Progenitor cell of endocrine pancreas (in vitro differentiated cells): ENCODE measurements at regions not wholly inside any gene's neighbourhood (a gene's known extent, or its start where the extent isn't known, plus 50 kb on each side); places are given as distances from the start of the nearest gene placed in this dataset.

Experiments
- DNase-seq: peaks from one replicate; pipeline ENCODE4 v3.0.0; 2021; ENCODE audit warnings: low spot score; ENCODE audit not compliant: unreplicated experiment
- H3K27ac Mint-ChIP-seq: 2 replicates; pipeline ENCODE4 v1.8.0; 2021; ENCODE audit warnings: mild to moderate bottlenecking, moderate library complexity, mixed read lengths
- H3K27me3 Mint-ChIP-seq: 2 replicates; pipeline ENCODE4 v1.8.0; 2021; ENCODE audit warnings: mixed read lengths
- H3K36me3 Mint-ChIP-seq: 2 replicates; pipeline ENCODE4 v1.8.0; 2022; ENCODE audit warnings: mixed read lengths; ENCODE audit not compliant: insufficient read depth
- H3K4me1 Mint-ChIP-seq: 2 replicates; pipeline ENCODE4 v1.8.0; 2021; ENCODE audit warnings: low read depth, mixed read lengths
- H3K4me3 Mint-ChIP-seq: 2 replicates; pipeline ENCODE4 v1.8.0; 2021; ENCODE audit warnings: low read depth, mild to moderate bottlenecking, moderate library complexity, mixed read lengths
- H3K9me3 Mint-ChIP-seq: 2 replicates; pipeline ENCODE4 v1.8.0; 2021; ENCODE audit warnings: low read depth, mixed read lengths
- TF ChIP-seq, protein P1 (sequence below): fragments of 200-600 bp; sonication (generic); IDR thresholded peaks from one replicate; pipeline ENCODE4 v1.5.0; 2021; ENCODE audit warnings: antibody characterized with exemption, mild to moderate bottlenecking; ENCODE audit not compliant: unreplicated experiment

DNA sequence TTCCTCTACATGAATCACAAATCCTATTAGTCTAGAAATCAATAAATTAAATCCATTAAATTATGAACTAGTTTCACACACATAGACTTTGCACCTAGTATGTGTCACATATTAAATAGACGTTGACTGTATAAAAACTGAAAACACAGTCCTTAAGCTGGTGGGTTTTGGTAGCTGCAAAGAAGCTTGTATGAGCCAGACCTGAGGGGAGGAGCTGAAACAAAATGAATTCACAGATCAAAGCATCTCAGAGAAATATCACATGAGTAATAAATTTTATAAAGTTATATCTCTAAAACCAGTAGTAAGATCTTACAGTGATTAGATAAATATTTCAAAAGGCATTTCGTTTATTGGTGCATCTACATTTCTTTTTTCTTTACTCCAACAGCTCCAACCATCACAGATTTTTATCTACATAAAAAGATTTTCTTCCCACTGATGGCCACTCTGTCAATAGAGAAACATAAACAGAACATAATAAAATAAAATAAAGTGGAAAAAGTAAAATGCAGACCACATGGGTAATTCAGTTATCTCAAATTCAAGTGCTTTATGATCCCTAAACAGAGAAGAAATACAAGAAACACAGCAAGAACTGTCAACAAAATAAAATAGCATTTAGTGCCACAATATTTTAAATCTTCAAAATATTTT is 420.0 kb upstream of the CYRIA start:
- H3K27ac Mint-ChIP-seq: no peak overlapping the region

DNA sequence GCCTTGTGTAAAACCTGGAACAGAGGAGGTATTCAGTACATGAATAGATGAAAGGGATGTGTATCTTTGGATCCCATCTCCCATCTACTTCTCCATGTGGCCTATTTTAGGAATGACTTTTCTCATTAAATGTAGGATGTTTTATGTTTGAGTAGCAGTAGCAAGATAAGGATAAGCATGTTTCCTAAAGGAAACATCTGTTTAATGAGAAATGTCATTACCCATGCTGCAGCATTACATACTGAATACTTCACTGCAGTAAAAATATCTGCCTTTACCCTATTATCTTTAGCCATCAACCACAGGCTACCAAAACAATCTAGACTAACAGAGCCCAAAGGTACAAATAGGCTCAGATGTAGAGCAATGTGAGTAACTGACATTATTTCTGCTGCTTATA is 419.2 kb upstream of the CYRIA start:
- TF ChIP-seq, protein P1, sequence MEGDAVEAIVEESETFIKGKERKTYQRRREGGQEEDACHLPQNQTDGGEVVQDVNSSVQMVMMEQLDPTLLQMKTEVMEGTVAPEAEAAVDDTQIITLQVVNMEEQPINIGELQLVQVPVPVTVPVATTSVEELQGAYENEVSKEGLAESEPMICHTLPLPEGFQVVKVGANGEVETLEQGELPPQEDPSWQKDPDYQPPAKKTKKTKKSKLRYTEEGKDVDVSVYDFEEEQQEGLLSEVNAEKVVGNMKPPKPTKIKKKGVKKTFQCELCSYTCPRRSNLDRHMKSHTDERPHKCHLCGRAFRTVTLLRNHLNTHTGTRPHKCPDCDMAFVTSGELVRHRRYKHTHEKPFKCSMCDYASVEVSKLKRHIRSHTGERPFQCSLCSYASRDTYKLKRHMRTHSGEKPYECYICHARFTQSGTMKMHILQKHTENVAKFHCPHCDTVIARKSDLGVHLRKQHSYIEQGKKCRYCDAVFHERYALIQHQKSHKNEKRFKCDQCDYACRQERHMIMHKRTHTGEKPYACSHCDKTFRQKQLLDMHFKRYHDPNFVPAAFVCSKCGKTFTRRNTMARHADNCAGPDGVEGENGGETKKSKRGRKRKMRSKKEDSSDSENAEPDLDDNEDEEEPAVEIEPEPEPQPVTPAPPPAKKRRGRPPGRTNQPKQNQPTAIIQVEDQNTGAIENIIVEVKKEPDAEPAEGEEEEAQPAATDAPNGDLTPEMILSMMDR: no peak
- H3K9me3 Mint-ChIP-seq: peaks cover 9% of the 10 kb centered on the region
- H3K4me1 Mint-ChIP-seq: peaks cover 11% of the 10 kb centered on the region
- no peak overlapping the region for H3K27ac Mint-ChIP-seq
- H3K27me3 Mint-ChIP-seq: no peaks in the 10 kb centered on the region
- no peak overlapping the region for H3K4me3 Mint-ChIP-seq
- DNase-seq: no peak
- H3K36me3 Mint-ChIP-seq: peaks cover 6% of the 10 kb centered on the region

More for the DNA sequence above, 420.0 kb upstream of the CYRIA start:
- TF ChIP-seq, protein P1: no peak
- Mint-ChIP-seq H3K36me3 (peaks cover 1% of the 10 kb centered on the region), H3K9me3 (peaks cover 3% of the 10 kb centered on the region), H3K27me3 (no peaks in the 10 kb centered on the region), H3K4me3 (no peak overlapping the region), H3K4me1 (peaks cover 11% of the 10 kb centered on the region)
- no peak for DNase-seq

DNA sequence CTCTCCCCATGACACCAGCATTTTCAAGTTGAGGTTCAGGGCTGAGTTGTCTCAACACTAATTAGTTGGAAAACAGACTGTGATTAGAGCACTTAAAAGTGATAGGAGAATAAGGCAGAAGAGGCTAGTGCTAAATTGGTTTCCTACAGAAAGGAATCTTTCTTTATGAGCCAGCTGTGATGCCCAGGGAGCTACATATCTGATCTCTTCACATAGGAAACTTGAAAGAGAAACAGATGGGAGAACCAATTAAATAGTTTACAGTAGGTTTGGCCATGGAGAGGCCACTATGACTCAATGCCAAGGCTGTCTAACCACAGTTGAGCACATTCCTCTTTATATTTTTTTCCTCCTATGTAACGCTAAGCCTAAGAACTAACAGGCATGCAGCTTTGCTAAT is 418.3 kb upstream of the CYRIA start:
- peaks cover 8% of the 10 kb centered on the region for H3K36me3 Mint-ChIP-seq
- no peak for DNase-seq
- peaks cover 11% of the 10 kb centered on the region for H3K4me1 Mint-ChIP-seq
- no peaks in the 10 kb centered on the region for H3K27me3 Mint-ChIP-seq
- no peak overlapping the region for H3K27ac Mint-ChIP-seq
- H3K4me3 Mint-ChIP-seq: no peak overlapping the region
- TF ChIP-seq, protein P1: no peak
- H3K9me3 Mint-ChIP-seq: peaks cover 13% of the 10 kb centered on the region

DNA sequence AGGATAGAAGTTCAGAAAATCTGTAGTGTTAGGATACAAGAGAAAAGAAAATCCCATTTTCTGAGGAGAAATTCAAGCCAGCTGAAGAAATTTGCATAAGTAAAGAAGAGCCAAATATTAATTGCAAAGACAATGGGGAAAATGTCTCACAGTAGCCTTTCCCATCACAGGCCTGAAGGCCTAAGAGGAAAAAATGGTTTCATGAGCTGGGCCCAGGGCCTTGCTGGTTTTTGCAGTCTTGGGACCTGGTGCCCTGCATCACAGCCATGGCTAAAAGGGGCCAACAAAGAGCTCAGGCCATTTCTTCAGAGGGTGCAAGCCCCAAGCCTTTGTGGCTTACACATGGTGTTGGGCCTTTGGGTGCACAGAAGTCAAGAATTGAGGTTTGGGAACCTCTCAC is 413.6 kb upstream of the CYRIA start:
- no peaks in the 10 kb centered on the region for H3K27me3 Mint-ChIP-seq
- peaks cover 11% of the 10 kb centered on the region for H3K4me1 Mint-ChIP-seq
- DNase-seq: no peak
- peaks cover 24% of the 10 kb centered on the region for H3K9me3 Mint-ChIP-seq
- no peak overlapping the region for H3K27ac Mint-ChIP-seq
- H3K4me3 Mint-ChIP-seq: no peak overlapping the region
- TF ChIP-seq, protein P1: no peak
- H3K36me3 Mint-ChIP-seq: peaks cover 14% of the 10 kb centered on the region

DNA sequence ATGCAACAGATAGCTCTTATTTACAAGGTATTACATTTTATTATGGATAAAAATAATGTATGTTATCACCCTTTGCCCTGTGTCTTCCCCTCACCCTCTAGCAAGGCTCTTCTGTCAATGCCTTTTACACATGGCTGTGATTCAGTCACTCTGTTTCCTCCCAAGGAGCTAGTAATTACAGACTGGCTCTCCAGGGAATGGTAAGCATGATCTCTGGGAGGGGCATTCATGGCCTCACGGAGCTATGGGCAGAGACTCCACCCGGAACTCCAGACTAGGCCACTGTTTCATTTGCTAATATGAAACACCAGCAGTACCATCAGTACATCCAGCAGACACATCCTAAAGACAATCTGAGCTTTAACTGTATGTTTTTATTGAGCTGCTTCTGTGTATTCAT is 410.9 kb upstream of the CYRIA start:
- TF ChIP-seq, protein P1: no peak
- no peaks in the 10 kb centered on the region for H3K27me3 Mint-ChIP-seq
- peaks cover 27% of the 10 kb centered on the region for H3K9me3 Mint-ChIP-seq
- DNase-seq: no peak
- H3K36me3 Mint-ChIP-seq: peaks cover 14% of the 10 kb centered on the region
- no peak overlapping the region for H3K27ac Mint-ChIP-seq
- no peaks in the 10 kb centered on the region for H3K4me1 Mint-ChIP-seq
- H3K4me3 Mint-ChIP-seq: no peak overlapping the region
